Islet precursor cell (in vitro differentiated cells): ENCODE measurements at regions not wholly inside any gene's neighbourhood (a gene's known extent, or its start where the extent isn't known, plus 50 kb on each side); places are given as distances from the start of the nearest gene placed in this dataset.

Experiments
- DNase-seq: peaks from one replicate; pipeline ENCODE4 v3.0.0-alpha.2; 2018

GRCh38 chr11:80082406-80082805 lies 641.6 kb upstream of the TENM4 start:
- no peak for DNase-seq

DNA sequence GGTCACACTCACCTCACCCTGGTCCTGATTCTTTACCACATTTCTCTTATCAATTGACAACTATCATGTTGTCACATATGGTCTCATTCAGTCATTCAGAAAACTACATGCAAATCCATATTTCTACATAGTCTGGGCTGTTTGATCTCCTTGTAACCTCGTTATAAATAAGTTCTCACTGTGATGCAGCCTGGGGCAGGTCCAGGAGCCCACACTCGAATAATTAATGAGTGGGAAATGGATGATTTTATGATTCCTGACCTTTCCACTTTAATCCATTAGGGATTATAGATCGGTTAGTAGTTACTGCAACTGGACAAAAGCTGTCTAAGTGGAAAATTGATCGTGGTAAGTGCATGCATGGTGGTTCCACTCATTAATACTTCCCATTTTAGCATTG lies 636.3 kb upstream of the TENM4 start:
- DNase-seq = no peak

DNA sequence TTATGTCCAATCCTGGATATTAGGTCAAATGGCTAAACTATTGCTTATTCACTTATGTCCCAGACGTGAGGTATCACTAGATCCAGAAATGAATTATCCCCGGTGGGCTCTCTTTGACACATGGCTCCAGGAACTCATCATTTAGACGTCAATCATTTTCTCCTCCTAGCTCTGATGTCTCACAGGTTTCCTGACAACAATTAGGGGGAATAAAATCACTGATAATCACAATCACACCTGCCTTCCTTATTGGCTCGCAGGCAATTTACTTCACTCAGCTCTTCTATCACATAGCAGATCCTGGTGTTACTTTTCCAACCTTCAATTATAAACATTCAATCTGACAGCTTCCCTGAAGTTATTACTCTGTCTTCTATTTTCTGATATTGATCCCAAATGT lies 634.0 kb upstream of the TENM4 start:
- DNase-seq = no peak

DNA sequence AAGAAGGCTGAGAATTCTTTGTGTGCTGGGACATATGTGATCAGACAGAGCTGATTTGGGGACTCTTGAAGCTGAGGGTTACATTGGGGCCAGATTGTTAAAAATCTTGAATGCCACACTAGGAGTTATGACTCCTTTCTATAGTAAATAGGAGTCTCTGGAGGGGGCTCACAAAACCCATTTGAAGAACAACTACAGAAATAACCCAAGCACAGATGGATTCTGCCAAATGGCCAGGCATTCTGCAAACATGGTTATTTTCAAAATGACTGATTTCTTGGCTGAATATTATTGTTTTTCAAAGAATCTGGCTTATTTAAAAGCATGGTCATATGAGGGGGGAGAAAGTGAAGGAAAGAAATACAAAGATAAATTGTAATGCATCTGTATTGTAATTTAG lies 625.5 kb upstream of the TENM4 start:
- no peak for DNase-seq

- DNase-seq = no peak
These were observed 624.3 kb upstream of the TENM4 start for GRCh38 chr11:80065086-80065485.

GRCh38 chr11:80061056-80061455 lies 620.2 kb upstream of the TENM4 start:
- DNase-seq = no peak

DNA sequence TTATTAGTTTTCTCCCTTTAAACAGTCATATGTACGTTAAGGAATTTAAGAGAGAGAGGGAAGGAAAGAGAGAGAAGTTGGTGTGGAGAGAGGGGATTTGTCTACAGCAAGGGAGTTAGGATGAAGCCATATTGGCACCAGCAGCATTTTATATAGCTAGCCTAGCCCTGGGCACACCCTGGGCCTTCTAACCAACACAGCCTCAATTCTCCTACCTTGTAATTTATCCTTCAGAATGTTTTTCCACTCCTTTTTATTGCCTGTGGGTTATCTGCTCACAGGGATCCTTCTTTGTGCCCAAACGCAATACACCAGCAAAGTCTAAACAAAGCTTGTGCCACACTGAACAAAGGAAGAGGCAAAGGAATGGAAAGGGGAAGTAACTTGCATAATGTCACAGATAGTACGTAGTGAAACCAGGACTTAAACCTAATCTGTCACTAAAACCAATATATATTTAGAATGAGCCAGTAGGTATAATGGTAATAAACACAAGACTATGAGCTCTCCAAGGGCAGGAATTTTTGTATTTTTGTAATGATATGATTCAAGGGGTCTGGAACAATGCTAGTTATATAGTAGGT lies 613.8 kb upstream of the TENM4 start:
- DNase-seq = no peak

- DNase-seq = no peak
These were observed 607.7 kb upstream of the TENM4 start for GRCh38 chr11:80048513-80048912.

DNA sequence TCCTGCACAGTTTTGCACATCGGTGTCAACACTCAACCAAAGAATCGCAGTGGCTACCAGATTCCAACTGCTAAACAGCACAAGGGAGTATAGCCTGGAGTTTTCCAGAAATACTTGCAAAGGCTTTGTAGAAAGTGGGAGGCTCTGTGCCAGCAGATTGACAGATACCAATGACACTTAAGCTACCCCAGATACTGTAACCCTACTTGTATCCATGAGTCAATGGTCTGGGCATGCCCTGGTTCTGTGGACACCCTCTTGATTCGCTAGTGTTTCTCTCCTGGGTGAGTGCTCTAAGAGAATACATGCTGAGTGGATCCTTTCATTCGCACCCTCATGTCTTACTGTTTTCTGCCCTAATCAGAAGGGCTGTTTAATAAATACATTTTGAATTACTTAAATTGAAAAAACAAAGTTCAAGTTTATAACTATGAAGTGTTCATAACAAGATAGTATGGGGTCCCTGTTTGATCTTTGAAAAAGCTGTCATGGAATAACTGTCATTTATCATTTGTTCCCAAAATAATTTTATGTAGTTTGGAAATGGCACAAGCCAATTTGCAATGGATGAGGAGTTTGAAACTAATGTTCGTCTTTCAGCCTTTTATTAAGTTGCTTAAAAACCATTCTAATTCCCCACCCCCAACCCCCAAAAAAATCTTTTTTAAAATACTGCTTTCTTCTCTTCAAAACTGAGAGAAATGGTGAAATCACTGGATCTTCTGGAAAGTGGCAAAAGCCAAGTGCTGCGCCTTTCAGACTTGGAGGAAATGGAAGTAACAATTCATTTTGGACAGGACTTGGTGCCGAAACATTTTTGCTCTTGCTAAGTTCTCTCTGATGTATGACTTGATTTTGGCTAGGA lies 600.5 kb upstream of the TENM4 start:
- no peak for DNase-seq

GRCh38 chr11:80034801-80035200 lies 594.0 kb upstream of the TENM4 start:
- no peak for DNase-seq

GRCh38 chr11:80031014-80031600 lies 590.3 kb upstream of the TENM4 start:
- no peak for DNase-seq

DNA sequence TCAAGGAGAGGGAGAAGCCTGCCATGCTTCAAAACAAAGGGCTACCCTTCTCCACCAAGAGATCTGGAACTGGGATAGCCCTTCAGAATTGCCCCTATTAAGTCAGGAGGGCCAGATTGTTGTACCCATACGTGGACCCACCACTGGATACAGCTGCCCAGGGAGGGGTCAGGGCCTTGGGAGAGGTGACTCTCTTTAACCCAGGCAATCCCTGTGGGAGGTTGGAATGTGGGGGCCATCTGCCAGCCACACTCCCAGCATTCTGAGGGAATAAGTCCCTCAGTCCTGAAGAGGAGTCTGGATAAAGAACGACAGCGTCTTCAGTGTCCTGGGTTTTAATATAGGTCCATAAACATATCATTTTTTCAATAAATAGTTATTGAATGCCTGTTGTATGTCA lies 588.2 kb upstream of the TENM4 start:
- no peak for DNase-seq

DNA sequence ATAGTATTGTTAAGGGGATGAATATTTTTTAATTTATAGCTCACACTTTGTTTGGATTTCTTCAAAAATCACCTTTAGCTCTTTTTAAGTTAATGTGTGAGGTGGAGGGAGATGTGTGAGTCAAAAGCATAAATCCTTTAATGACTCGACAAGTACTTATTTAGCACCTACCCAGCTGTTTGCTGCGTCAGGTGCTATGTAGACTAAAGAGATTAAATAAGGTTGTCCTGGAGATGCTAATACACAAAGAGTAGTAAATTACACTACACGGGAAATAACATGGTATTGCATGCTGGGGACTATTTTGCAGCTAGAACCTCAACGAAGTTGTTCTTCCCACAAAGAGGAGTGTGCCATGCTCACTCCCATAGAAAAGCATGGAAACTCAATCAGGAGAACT lies 583.3 kb upstream of the TENM4 start:
- DNase-seq = no peak

DNA sequence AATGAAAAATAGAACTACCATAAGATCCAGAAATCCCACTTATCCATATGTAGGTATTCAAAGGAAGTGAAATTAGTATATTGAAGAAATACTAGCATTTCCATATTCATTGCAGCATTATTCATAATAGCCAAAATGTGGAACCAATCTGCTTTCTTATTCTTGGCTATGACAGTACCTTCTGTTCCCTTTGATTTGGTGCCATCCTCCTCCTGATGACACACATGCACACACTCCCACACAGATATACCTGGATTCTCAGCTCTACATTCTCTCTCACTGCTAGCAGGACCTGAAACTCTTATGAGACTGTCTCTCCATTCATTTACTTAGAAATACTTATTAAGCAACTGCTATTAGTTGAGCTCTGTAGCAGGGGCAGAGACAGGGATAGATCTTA lies 582.6 kb upstream of the TENM4 start:
- no peak for DNase-seq

- no peak for DNase-seq
These were observed 569.7 kb upstream of the TENM4 start for GRCh38 chr11:80010536-80010935.

GRCh38 chr11:80009081-80009480 lies 568.3 kb upstream of the TENM4 start:
- no peak for DNase-seq

DNA sequence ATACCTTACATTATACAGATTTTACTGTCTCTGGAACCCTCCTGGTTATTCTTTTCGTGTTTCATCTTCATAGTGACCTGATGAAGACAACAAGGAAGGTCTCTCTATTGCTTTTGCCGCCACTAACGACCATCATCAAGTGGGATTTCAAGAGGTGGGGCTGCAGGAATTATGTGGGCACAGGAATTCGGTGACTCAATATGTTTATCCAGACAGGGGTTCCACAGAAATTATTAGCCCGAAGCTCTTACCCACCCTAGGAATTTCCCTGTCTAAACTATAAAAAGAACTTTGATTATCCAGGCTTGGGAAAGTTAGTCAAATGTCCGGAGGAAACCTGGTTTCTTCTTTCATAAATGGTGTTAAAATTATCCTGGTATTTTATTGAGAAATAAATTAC lies 566.8 kb upstream of the TENM4 start:
- no peak for DNase-seq

DNA sequence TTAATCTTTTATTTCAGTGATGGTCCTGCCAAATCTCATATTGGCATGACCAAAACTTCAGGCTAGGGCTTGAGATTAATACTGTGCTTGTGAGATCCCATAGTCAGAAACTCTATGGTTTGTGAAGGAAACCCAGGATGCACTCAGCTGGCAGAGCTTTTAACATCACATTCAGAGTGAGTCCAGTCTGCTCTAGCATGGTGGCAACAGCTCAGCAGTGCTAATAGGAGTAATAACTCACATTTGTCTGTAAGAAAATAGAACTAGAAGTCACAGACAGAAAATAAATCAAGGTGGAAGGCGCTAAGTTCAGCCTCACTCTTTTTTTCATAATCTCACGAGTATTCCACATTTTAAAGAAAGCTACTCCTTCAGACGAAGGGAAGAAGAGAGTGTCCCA lies 549.3 kb upstream of the TENM4 start:
- DNase-seq = no peak

DNA sequence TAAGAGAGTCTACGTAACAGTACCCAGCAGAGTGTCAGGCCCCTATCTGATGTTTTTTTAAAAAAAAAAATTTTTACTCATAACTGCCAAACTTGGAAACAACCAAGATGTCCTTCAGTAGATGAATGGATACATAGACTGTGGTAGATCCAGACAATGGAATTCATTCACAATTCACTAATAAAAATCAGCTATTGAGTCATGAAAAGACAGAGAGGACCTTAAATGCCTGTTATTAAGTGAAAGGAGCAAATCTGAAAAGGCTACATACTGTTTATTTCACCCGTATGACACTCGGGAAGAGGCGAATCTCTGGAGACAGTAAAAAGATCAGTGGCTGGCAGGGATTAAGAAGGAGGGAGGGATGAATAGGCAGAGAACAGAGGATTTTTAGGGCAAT lies 541.4 kb upstream of the TENM4 start:
- DNase-seq = no peak

GRCh38 chr11:79980916-79981315 lies 540.1 kb upstream of the TENM4 start:
- DNase-seq = no peak

DNA sequence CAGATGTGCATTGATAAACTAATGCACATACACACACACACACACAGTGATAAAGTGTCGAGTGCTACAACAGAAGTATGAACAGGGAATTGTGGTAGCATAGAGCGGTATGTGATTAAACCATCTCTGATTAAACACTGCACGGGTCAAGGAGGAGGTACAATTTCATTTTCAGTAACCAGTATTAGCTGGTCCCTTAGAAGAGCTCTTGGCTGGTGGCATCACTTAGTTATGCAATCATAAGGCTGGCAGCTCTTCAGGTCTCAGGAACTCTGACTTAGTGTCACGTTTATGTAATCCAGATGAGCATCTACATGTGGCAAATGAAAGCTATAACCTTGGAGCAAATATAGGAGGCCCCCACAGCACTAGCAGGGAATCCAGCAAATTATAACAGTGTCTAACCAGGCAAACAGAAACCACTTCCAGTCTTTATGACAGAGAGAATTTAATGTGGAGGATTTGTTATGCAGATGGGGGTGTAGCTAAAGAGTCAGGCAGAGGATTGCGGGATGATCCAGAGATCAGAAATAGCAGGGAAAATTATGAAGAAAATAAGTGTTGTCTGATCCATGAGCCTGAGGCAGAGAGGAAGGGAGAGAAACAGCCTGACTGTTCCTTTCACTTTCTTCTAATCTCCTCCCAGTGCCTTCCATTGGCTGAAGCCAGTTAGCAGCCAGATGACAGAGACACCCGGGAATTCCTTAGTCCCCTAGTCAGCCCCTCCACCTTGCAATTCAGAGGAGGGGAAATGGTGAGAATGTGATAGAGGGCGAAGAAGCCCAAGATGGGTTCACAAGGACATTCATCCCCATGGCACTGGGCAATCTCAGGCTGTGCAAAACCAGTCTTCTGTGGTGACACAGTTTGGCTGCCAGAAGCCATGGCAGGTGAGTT lies 533.1 kb upstream of the TENM4 start:
- DNase-seq = peak; percentile 71

DNA sequence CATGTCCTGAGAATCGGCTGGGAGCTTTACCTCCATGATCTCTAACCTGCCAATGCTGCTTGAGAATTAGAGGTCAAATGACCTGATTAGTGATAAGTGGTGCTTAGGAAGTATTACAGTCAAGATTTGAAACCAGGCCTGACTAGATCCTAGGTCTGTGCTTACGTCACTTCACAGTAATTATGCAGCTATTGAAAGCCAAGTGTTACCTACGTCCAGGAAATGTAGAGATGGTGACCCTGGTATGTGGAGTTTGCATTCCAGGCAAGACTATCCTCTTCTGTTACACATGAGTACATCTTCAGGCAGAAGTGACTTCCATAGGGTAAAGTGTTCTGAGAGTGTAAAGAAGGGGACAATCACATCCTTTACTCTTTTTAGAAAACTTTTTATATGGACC lies 530.4 kb upstream of the TENM4 start:
- no peak for DNase-seq

GRCh38 chr11:79966592-79966991 lies 525.8 kb upstream of the TENM4 start:
- no peak for DNase-seq
